Endothelial cell (in vitro differentiated cells): ENCODE measurements at regions not wholly inside any gene's neighbourhood (a gene's known extent, or its start where the extent isn't known, plus 50 kb on each side); places are given as distances from the start of the nearest gene placed in this dataset.

Experiments used
- DNase-seq: peaks from one replicate; pipeline ENCODE4 v3.0.0; 2021; ENCODE audit warnings: low spot score
- H3K27ac Mint-ChIP-seq: one replicate; pipeline ENCODE4 v1.8.0; 2021; ENCODE audit warnings: mixed read lengths, inconsistent platforms; ENCODE audit not compliant: unreplicated experiment
- H3K27me3 Mint-ChIP-seq: one replicate; pipeline ENCODE4 v1.8.0; 2021; ENCODE audit warnings: mild to moderate bottlenecking, moderate library complexity, mixed read lengths, inconsistent platforms; ENCODE audit not compliant: unreplicated experiment
- H3K36me3 Mint-ChIP-seq: one replicate; pipeline ENCODE4 v1.8.0; 2021; ENCODE audit warnings: mild to moderate bottlenecking, low read depth, mixed read lengths, inconsistent platforms; ENCODE audit not compliant: unreplicated experiment
- H3K4me1 Mint-ChIP-seq: one replicate; pipeline ENCODE4 v1.8.0; 2021; ENCODE audit warnings: mild to moderate bottlenecking, mixed read lengths, inconsistent platforms; ENCODE audit not compliant: unreplicated experiment
- H3K4me3 Mint-ChIP-seq: one replicate; pipeline ENCODE4 v1.8.0; 2021; ENCODE audit warnings: mild to moderate bottlenecking, mixed read lengths, inconsistent platforms; ENCODE audit not compliant: unreplicated experiment
- H3K9me3 Mint-ChIP-seq: one replicate; pipeline ENCODE4 v1.8.0; 2021; ENCODE audit warnings: mixed read lengths, inconsistent platforms; ENCODE audit not compliant: unreplicated experiment
- CTCF ChIP-seq: fragments of 200-600 bp; sonication (generic); IDR thresholded peaks from one replicate; pipeline ENCODE4 v1.5.0; 2021; ENCODE audit warnings: antibody characterized with exemption; ENCODE audit not compliant: unreplicated experiment

GRCh38 chr13:82654143-82654542 is 1228.1 kb downstream of the SLITRK1 start:
- H3K27me3 Mint-ChIP-seq = no peaks in the 10 kb centered on the region
- DNase-seq = no peak
- no peaks in the 10 kb centered on the region for H3K36me3 Mint-ChIP-seq
- no peaks in the 10 kb centered on the region for H3K4me1 Mint-ChIP-seq
- H3K27ac Mint-ChIP-seq = no peak overlapping the region
- H3K4me3 Mint-ChIP-seq = no peak overlapping the region
- no peak for TF ChIP-seq CTCF
- H3K9me3 Mint-ChIP-seq = no peaks in the 10 kb centered on the region

DNA sequence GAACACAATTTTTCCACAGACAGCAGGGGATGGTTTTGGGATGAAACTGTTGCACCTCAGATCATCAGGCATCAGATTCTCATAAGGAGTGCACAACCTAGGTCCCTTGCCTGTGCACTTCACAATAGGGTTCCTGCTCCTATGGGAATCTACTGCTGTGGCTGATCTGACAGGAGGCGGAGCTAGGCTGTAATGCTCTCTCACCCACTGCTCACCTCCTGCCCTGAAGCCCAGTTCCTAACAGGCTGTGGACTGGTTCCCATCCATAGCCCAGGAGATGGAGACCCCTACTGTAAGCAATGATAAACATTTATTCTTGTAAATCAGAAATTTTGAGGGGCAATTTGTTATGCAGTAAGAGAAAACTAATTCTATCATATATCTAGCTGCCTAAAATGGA is 1234.7 kb downstream of the SLITRK1 start:
- Mint-ChIP-seq H3K27me3 (no peaks in the 10 kb centered on the region), H3K4me3 (no peak overlapping the region), H3K9me3 (no peaks in the 10 kb centered on the region), H3K36me3 (no peaks in the 10 kb centered on the region), H3K4me1 (peaks cover 4% of the 10 kb centered on the region), H3K27ac (no peak overlapping the region)
- no peak for TF ChIP-seq CTCF
- DNase-seq = no peak

DNA sequence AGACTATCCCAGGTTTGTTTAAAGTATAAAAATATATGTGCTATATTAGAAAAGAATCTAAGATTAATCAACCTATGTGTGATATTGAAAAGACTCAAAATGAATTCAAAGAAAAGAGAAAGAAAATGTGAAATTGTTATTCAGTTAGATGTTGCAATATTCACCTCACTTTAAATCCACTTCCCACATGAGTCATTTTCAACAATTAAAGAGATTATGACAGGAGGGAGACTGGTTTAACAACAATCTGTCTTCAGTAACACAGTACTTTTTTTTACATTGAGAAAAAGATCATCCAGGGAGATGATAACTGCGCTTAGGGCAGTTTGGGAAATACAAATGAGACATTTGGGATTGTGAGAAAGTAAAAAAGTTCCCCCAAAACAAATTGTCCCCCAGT is 1246.2 kb downstream of the SLITRK1 start:
- no peaks in the 10 kb centered on the region for H3K9me3 Mint-ChIP-seq
- H3K27ac Mint-ChIP-seq = no peak overlapping the region
- H3K27me3 Mint-ChIP-seq = peaks cover 3% of the 10 kb centered on the region
- H3K36me3 Mint-ChIP-seq = no peaks in the 10 kb centered on the region
- no peak for TF ChIP-seq CTCF
- DNase-seq = no peak
- no peaks in the 10 kb centered on the region for H3K4me1 Mint-ChIP-seq
- no peak overlapping the region for H3K4me3 Mint-ChIP-seq

GRCh38 chr13:82634946-82635345 is 1247.3 kb downstream of the SLITRK1 start:
- no peak overlapping the region for H3K4me3 Mint-ChIP-seq
- no peaks in the 10 kb centered on the region for H3K4me1 Mint-ChIP-seq
- TF ChIP-seq CTCF = no peak
- H3K27ac Mint-ChIP-seq = no peak overlapping the region
- no peaks in the 10 kb centered on the region for H3K36me3 Mint-ChIP-seq
- no peaks in the 10 kb centered on the region for H3K9me3 Mint-ChIP-seq
- DNase-seq = no peak
- H3K27me3 Mint-ChIP-seq = peaks cover 3% of the 10 kb centered on the region

GRCh38 chr13:82627183-82627582 is 1255.1 kb downstream of the SLITRK1 start:
- Mint-ChIP-seq H3K4me3 (no peak overlapping the region), H3K4me1 (no peaks in the 10 kb centered on the region), H3K27me3 (no peaks in the 10 kb centered on the region), H3K27ac (no peak overlapping the region), H3K9me3 (no peaks in the 10 kb centered on the region), H3K36me3 (no peaks in the 10 kb centered on the region)
- DNase-seq = no peak
- no peak for TF ChIP-seq CTCF
